GM23248 (cell line): ENCODE measurements at regions not wholly inside any gene's neighbourhood (a gene's known extent, or its start where the extent isn't known, plus 50 kb on each side); places are given as distances from the start of the nearest gene placed in this dataset.

Experiments used
- DNase-seq: peaks from one replicate; pipeline ENCODE4 v3.0.0-alpha.2; 2015
- H2AFZ ChIP-seq: fragments of 200-600 bp; sonication (generic); 2 replicates; pipeline ENCODE4 v1.6.1; 2016; ENCODE audit warnings: antibody characterized with exemption
- H3F3A ChIP-seq: fragments of 200-600 bp; sonication (generic); 2 replicates; pipeline ENCODE4 v1.6.1; 2016; ENCODE audit warnings: mild to moderate bottlenecking, antibody characterized with exemption, mixed run types; ENCODE audit not compliant: insufficient read depth
- H3K27ac ChIP-seq: fragments of 200-600 bp; sonication (generic); 2 replicates; pipeline ENCODE4 v1.5.1; 2016; ENCODE audit warnings: mild to moderate bottlenecking
- H3K27me3 ChIP-seq: fragments of 200-600 bp; sonication (generic); replicated peaks from 2 replicates; pipeline ENCODE4 v1.6.1; 2016; ENCODE audit warnings: mild to moderate bottlenecking; ENCODE audit not compliant: insufficient read depth
- H3K36me3 ChIP-seq: fragments of 200-600 bp; sonication (generic); 2 replicates; pipeline ENCODE4 v1.6.1; 2016; ENCODE audit warnings: low read depth, mild to moderate bottlenecking
- H3K4me1 ChIP-seq: fragments of 200-600 bp; sonication (generic); 2 replicates; pipeline ENCODE4 v1.6.1; 2016; ENCODE audit warnings: mild to moderate bottlenecking; ENCODE audit not compliant: insufficient read depth
- H3K4me2 ChIP-seq: fragments of 200-600 bp; sonication (generic); one replicate; pipeline ENCODE4 v1.6.1; 2016; ENCODE audit warnings: mild to moderate bottlenecking; ENCODE audit not compliant: unreplicated experiment
- H3K4me3 ChIP-seq: fragments of 200-600 bp; sonication (generic); 2 replicates; pipeline ENCODE4 v1.5.1; 2016; ENCODE audit warnings: mild to moderate bottlenecking
- H3K79me2 ChIP-seq: fragments of 200-600 bp; sonication (generic); 2 replicates; pipeline ENCODE4 v1.6.1; 2016; ENCODE audit warnings: mild to moderate bottlenecking; ENCODE audit not compliant: insufficient read depth
- H3K9ac ChIP-seq: fragments of 200-600 bp; sonication (generic); 2 replicates; pipeline ENCODE4 v1.6.1; 2016; ENCODE audit warnings: mild to moderate bottlenecking
- H3K9me2 ChIP-seq: fragments of 200-600 bp; sonication (generic); 2 replicates; pipeline ENCODE4 v1.6.1; 2016; ENCODE audit warnings: mixed run types, mild to moderate bottlenecking, moderate library complexity; ENCODE audit not compliant: insufficient read depth
- H3K9me3 ChIP-seq: fragments of 200-600 bp; sonication (generic); one replicate; pipeline ENCODE4 v1.6.1; 2017; ENCODE audit warnings: low read depth
- H4K20me1 ChIP-seq: fragments of 200-600 bp; sonication (generic); 2 replicates; pipeline ENCODE4 v1.6.0; 2016; ENCODE audit not compliant: insufficient read depth
- EZH2 ChIP-seq: fragments of 200-600 bp; sonication (generic); IDR thresholded peaks from 2 replicates; pipeline ENCODE4 v1.6.1; 2018; ENCODE audit warnings: antibody characterized with exemption, mild to moderate bottlenecking; ENCODE audit not compliant: insufficient read depth, poor library complexity, severe bottlenecking
- EZH2phosphoT487 ChIP-seq: fragments of 200-600 bp; sonication (generic); IDR thresholded peaks from 2 replicates; pipeline ENCODE4 v1.6.1; 2018; ENCODE audit warnings: antibody characterized with exemption, moderate library complexity, mild to moderate bottlenecking, low read depth; ENCODE audit not compliant: insufficient read depth
- WGBS, 2 experiments: methylation state at CpG; one replicate each; pipeline ENCODE4 v1.1.6; 2015 to 2017; ENCODE audit warnings: low lambda C conversion rate in 2 of 2, low coverage in 1 of 2; ENCODE audit errors: missing lambda C conversion rate in 2 of 2; 5-methylcytosine and 5-hydroxymethylcytosine counted together
- in situ Hi-C: fragments of 300-500 bp; cut with MboI; formaldehyde crosslinking; loops from 2 replicates; pipeline ENCODE4 v1.15.0; 2020

DNA sequence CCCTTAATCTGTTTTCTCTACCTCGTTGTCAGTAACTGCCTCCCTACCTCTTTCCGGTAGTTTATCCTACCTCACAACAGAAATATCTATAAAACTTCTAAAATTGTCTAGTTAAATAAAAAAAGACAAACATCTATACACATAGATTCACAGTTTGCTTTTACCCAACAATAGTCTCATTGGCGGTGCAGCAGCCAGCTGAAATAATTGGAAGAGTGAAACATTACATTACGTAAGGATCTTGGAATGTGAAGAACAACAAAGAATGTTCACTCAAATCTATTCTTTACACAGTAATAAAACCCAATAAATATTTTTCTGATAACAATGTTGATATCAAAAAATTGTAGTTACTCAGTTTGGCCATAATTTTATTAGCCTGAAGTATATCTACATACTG is 115.5 kb upstream of the ARPP21 start:
- TF ChIP-seq EZH2 (no peak), EZH2phosphoT487 (no peak)
- H3K27ac ChIP-seq: no peak overlapping the region
- WGBS, 2 experiments: 18 to 21% methylated on average over 4 of the region's 4 CpGs
- H3K36me3 ChIP-seq: no peaks in the 10 kb centered on the region
- in situ Hi-C loops: no loop called here
- no peaks in the 10 kb centered on the region for H4K20me1 ChIP-seq
- H3K9ac ChIP-seq: no peak overlapping the region
- DNase-seq: no peak
- no peaks in the 10 kb centered on the region for H3K9me2 ChIP-seq
- no peaks in the 10 kb centered on the region for H3K27me3 ChIP-seq
- no peak overlapping the region for H3K4me3 ChIP-seq
- no peaks in the 10 kb centered on the region for H3K79me2 ChIP-seq
- no peaks in the 10 kb centered on the region for H3K4me1 ChIP-seq
- no peak overlapping the region for H3K4me2 ChIP-seq
- no peaks in the 10 kb centered on the region for H3K9me3 ChIP-seq
- no peaks in the 10 kb centered on the region for H3F3A ChIP-seq
- H2AFZ ChIP-seq: no peak overlapping the region

DNA sequence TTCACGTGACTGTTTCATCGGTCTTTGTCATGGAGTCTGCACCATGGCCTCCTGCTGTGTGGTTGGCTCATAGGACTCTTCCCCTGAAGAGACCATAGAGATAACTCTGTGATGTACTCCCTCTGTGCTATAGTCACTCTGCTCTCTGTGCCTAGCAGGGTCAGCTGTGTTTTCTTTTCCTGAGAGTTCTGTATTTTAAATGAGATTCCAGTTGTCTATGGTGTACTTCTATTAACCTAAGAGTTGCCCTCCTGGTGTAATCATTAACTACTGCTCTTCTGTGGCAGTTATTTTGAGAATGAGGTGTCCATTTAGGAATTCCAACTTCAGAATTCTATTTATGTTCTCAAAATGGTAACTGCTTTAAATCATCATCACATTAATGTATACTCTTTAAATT is 114.5 kb upstream of the ARPP21 start:
- in situ Hi-C loops: no loop called here
- WGBS, 2 experiments: 28 to 38% methylated on average over 2 of the region's 2 CpGs
- H3K4me3 ChIP-seq: no peak overlapping the region

DNA sequence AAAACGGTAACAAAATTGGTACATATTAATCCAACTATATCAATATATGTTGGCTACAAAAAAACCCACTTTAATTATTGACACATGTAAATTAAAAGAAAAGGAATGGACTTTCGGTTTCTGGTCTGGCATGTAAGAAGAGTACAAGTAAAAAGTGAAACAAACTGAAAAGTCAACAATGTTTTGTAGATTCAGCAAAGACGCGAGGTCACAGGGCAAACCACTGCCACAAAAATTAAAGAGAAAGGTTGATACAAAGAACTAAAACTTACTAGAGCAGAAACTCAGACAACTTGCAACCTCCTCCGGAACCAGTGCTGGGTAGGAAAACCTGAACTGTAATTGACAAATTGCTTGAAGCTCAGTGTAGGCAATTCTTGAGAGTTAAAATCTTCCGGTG is 110.6 kb upstream of the ARPP21 start:
- Histone ChIP-seq H3K27me3 (no peaks in the 10 kb centered on the region), H3K9me2 (no peaks in the 10 kb centered on the region), H3K4me3 (no peak overlapping the region), H3K36me3 (no peaks in the 10 kb centered on the region), H3K27ac (no peak overlapping the region), H3K9ac (no peak overlapping the region), H3K9me3 (no peaks in the 10 kb centered on the region), H3F3A (no peaks in the 10 kb centered on the region), H3K79me2 (no peaks in the 10 kb centered on the region), H3K4me2 (no peak overlapping the region), H2AFZ (no peak overlapping the region), H3K4me1 (no peaks in the 10 kb centered on the region), H4K20me1 (no peaks in the 10 kb centered on the region)
- in situ Hi-C loops: no loop called here
- 49 to 56% methylated on average over 6 of the region's 6 CpGs for WGBS, 2 experiments
- no peak for TF ChIP-seq EZH2
- no peak for DNase-seq

More for the DNA sequence above, 114.5 kb upstream of the ARPP21 start:
- no peak overlapping the region for H3K4me2 ChIP-seq
- H3K27ac ChIP-seq: no peak overlapping the region
- H3K9ac ChIP-seq: no peak overlapping the region
- no peaks in the 10 kb centered on the region for H3F3A ChIP-seq
- no peak for DNase-seq
- H3K36me3 ChIP-seq: no peaks in the 10 kb centered on the region
- TF ChIP-seq EZH2 (no peak), EZH2phosphoT487 (no peak)
- H3K9me2 ChIP-seq: no peaks in the 10 kb centered on the region
- H4K20me1 ChIP-seq: no peaks in the 10 kb centered on the region
- H3K4me1 ChIP-seq: no peaks in the 10 kb centered on the region
- H3K79me2 ChIP-seq: no peaks in the 10 kb centered on the region
- no peak overlapping the region for H2AFZ ChIP-seq
- no peaks in the 10 kb centered on the region for H3K9me3 ChIP-seq
- no peaks in the 10 kb centered on the region for H3K27me3 ChIP-seq

DNA sequence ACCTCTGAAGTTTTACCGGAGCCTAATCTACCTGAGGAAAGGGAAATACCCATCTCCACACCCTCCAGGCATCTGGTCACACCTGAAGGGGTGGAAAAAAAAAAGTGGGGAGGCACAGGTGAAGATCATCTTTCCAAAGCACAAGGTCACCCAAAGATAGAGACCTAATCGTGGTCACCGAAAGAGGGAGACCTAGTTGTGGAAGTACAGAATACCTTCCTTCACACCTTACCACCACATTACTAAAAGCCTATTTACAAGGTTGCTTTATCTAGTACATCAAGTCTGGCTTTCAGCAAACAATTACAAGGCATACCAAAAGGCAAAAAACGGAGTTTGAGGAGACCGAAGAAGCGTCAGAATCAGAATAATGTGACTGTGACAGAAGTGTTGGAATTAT is 110.0 kb upstream of the ARPP21 start:
- Histone ChIP-seq H3K9me3 (no peaks in the 10 kb centered on the region), H3K4me3 (no peak overlapping the region), H3K79me2 (no peaks in the 10 kb centered on the region), H4K20me1 (no peaks in the 10 kb centered on the region), H3K9me2 (no peaks in the 10 kb centered on the region), H2AFZ (no peak overlapping the region), H3K27me3 (no peaks in the 10 kb centered on the region), H3K36me3 (no peaks in the 10 kb centered on the region), H3F3A (no peaks in the 10 kb centered on the region), H3K4me1 (no peaks in the 10 kb centered on the region), H3K4me2 (no peak overlapping the region), H3K9ac (no peak overlapping the region), H3K27ac (no peak overlapping the region)
- in situ Hi-C loops: no loop called here
- WGBS, 2 experiments: 39 to 42% methylated on average over 6 of the region's 6 CpGs
- DNase-seq: no peak
- TF ChIP-seq EZH2phosphoT487 (no peak), EZH2 (no peak)

DNA sequence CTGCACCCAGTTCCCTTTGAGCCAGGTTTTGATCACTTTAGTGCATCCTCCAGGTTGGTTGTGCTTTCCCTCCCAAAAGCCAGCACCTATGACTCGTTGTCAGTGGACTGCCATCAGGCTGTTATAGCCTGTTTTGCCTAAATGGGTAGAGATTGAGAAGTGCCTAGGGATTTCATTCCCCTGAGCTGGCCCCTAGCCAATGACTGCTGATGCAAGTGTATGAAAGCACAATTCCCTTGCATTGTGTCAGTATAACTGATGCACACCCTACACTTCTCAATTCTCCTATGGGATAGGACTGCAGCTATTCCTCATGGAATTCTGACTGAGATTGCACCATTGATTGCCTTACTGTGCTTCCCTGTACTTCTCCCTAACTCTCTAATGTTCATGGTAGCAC is 102.1 kb upstream of the ARPP21 start:
- Histone ChIP-seq H3K9me3 (no peaks in the 10 kb centered on the region), H3K79me2 (no peaks in the 10 kb centered on the region), H3K27ac (no peak overlapping the region), H2AFZ (no peak overlapping the region), H3K27me3 (no peaks in the 10 kb centered on the region), H3F3A (no peaks in the 10 kb centered on the region), H3K9me2 (no peaks in the 10 kb centered on the region), H3K4me1 (no peaks in the 10 kb centered on the region), H3K36me3 (no peaks in the 10 kb centered on the region), H3K4me2 (no peak overlapping the region), H3K9ac (no peak overlapping the region), H3K4me3 (no peak overlapping the region), H4K20me1 (no peaks in the 10 kb centered on the region)
- in situ Hi-C loops: no loop called here
- TF ChIP-seq EZH2phosphoT487: no peak
- TF ChIP-seq EZH2: no peak
- WGBS, 2 experiments: 11 to 15% methylated on average over 1 of the region's 1 CpG
- no peak for DNase-seq
